B cell (primary cell): ENCODE measurements at regions not wholly inside any gene's neighbourhood (a gene's known extent, or its start where the extent isn't known, plus 50 kb on each side); places are given as distances from the start of the nearest gene placed in this dataset.

Experiments
- ATAC-seq: fragments of 200-7000 bp; cut with Tn5 transposase; one replicate; pipeline ENCODE4 v1.10.0; 2021; ENCODE audit warnings: low read depth, mild to moderate bottlenecking, moderate number of reproducible peaks, moderate library complexity
- CTCF ChIA-PET: fragments of 350-600 bp; sonication (Branson Sonifier 250); formaldehyde crosslinking; loops from one replicate; lab custom pipeline; 2021; ENCODE audit warnings: antibody characterized with exemption, inconsistent platforms; lab: Charles Lee
- POLR2A ChIA-PET: fragments of 350-600 bp; sonication (Branson Sonifier 250); formaldehyde crosslinking; loops from one replicate; lab custom pipeline; 2021; ENCODE audit warnings: antibody characterized with exemption; lab: Charles Lee
- DNase-seq: peaks from one replicate; pipeline ENCODE4 v3.0.0; 2013
- H2AFZ ChIP-seq: 2 replicates; pipeline ENCODE4 v1.6.1; 2012; ENCODE audit warnings: mild to moderate bottlenecking, low read depth, low read length; ENCODE audit not compliant: insufficient read depth, poor library complexity, severe bottlenecking
- H3K27ac ChIP-seq, 2 donors: 1 replicate in 1 of 2; 2 replicates in 1 of 2; pipeline ENCODE4 v1.5.1; 2012 to 2013; ENCODE audit warnings: low read length in 2 of 2, mild to moderate bottlenecking in 2 of 2, moderate library complexity in 1 of 2
- H3K27me3 ChIP-seq, 4 experiments: fragments of 200-600 bp in 1 of 4; sonication (generic) in 1 of 4; replicated peaks in 1 of 4; 1 replicate in 2 of 4; 2 replicates in 2 of 4; pipeline versions ENCODE4 v1.6.1 to v1.7.0; 2013 to 2016; ENCODE audit warnings: low read length in 3 of 4, mild to moderate bottlenecking in 2 of 4, mixed read lengths in 1 of 4, moderate library complexity in 1 of 4; ENCODE audit not compliant: insufficient read depth in 4 of 4, control insufficient read depth in 3 of 4; ENCODE audit errors: control extremely low read depth in 1 of 4
- H3K36me3 ChIP-seq, 2 experiments: replicated peaks in 1 of 2; 1 replicate in 1 of 2; 2 replicates in 1 of 2; pipeline versions ENCODE4 v1.6.1 to v1.7.1; 2013; ENCODE audit warnings: low read length in 1 of 2; ENCODE audit not compliant: insufficient read depth in 2 of 2, control insufficient read depth in 1 of 2; ENCODE audit errors: control extremely low read depth in 1 of 2, extremely low read depth in 1 of 2
- H3K4me1 ChIP-seq, 2 donors: fragments of 200-600 bp in 1 of 2; sonication (generic) in 1 of 2; 1 replicate in 1 of 2; 2 replicates in 1 of 2; pipeline versions ENCODE4 v1.5.1 to v1.6.1; 2013 to 2017; ENCODE audit warnings: low read length in 2 of 2; ENCODE audit not compliant: control insufficient read depth in 2 of 2, insufficient read depth in 2 of 2
- H3K4me2 ChIP-seq: replicated peaks from 2 replicates; pipeline ENCODE3; 2012; ENCODE audit warnings: mild to moderate bottlenecking, low read depth, low read length; ENCODE audit not compliant: poor library complexity, severe bottlenecking
- H3K4me3 ChIP-seq, 5 experiments: fragments of 200-600 bp in 1 of 5; sonication (generic) in 1 of 5; 1 replicate in 3 of 5; 2 replicates in 2 of 5; pipeline versions ENCODE4 v1.5.1 to v1.7.0; 2011 to 2016; ENCODE audit warnings: low read length in 4 of 5, mild to moderate bottlenecking in 4 of 5, low read depth in 2 of 5, control low read depth in 1 of 5, moderate library complexity in 1 of 5; ENCODE audit not compliant: insufficient read depth in 1 of 5; ENCODE audit errors: control extremely low read depth in 1 of 5, extremely low read depth in 1 of 5
- H3K79me2 ChIP-seq: fragments of 200-600 bp; sonication (generic); one replicate; pipeline ENCODE4 v1.6.0; 2016; ENCODE audit warnings: low read length; ENCODE audit not compliant: control insufficient read depth, insufficient read depth
- H3K9ac ChIP-seq: fragments of 200-600 bp; sonication (generic); 2 replicates; pipeline ENCODE4 v1.6.1; 2017; ENCODE audit warnings: mild to moderate bottlenecking, low read length, moderate library complexity
- H3K9me3 ChIP-seq, 3 donors: one replicate each; pipeline versions ENCODE4 v1.6.1 to v1.7.1; 2013; ENCODE audit warnings: low read length in 2 of 3; ENCODE audit not compliant: control insufficient read depth in 2 of 3, insufficient read depth in 1 of 3; ENCODE audit errors: control extremely low read depth in 1 of 3
- H4K20me1 ChIP-seq: 2 replicates; pipeline ENCODE4 v1.6.0; 2012; ENCODE audit warnings: mild to moderate bottlenecking, low read length; ENCODE audit not compliant: insufficient read depth, control insufficient read depth, poor library complexity, severe bottlenecking
- H3K27ac Mint-ChIP-seq: one replicate; pipeline ENCODE4 v1.8.0; 2021; ENCODE audit warnings: mixed read lengths
- H3K27me3 Mint-ChIP-seq: one replicate; pipeline ENCODE4 v1.8.0; 2021; ENCODE audit warnings: mixed read lengths
- H3K4me1 Mint-ChIP-seq: one replicate; pipeline ENCODE4 v1.8.0; 2021; ENCODE audit warnings: mixed read lengths
- H3K4me3 Mint-ChIP-seq: one replicate; pipeline ENCODE4 v1.8.0; 2021; ENCODE audit warnings: mixed read lengths
- H3K9me3 Mint-ChIP-seq: one replicate; pipeline ENCODE4 v1.8.0; 2022; ENCODE audit warnings: mixed read lengths; ENCODE audit not compliant: insufficient read depth
- EZH2 ChIP-seq: IDR thresholded peaks from 2 replicates; pipeline ENCODE4 v1.6.1; 2012; ENCODE audit warnings: borderline replicate concordance, low read depth, mild to moderate bottlenecking, moderate library complexity, low read length; ENCODE audit not compliant: insufficient read depth, poor library complexity, severe bottlenecking
- WGBS: methylation state at CpG from one replicate; pipeline ENCODE4 v1.1.5; 2013; ENCODE audit warnings: missing lambda C conversion rate; ENCODE audit not compliant: insufficient coverage; 5-methylcytosine and 5-hydroxymethylcytosine counted together
- intact Hi-C: fragments of 100-400 bp; cut with micrococcal nuclease; formaldehyde crosslinking; loops from one replicate; pipeline ENCODE4 v1.10.0; 2022
- TF ChIP-seq, protein P1 (sequence below): fragments of 200-600 bp; IDR thresholded peaks from one replicate; pipeline ENCODE4 v1.8.0; 2022; ENCODE audit warnings: antibody characterized with exemption, mild to moderate bottlenecking

DNA sequence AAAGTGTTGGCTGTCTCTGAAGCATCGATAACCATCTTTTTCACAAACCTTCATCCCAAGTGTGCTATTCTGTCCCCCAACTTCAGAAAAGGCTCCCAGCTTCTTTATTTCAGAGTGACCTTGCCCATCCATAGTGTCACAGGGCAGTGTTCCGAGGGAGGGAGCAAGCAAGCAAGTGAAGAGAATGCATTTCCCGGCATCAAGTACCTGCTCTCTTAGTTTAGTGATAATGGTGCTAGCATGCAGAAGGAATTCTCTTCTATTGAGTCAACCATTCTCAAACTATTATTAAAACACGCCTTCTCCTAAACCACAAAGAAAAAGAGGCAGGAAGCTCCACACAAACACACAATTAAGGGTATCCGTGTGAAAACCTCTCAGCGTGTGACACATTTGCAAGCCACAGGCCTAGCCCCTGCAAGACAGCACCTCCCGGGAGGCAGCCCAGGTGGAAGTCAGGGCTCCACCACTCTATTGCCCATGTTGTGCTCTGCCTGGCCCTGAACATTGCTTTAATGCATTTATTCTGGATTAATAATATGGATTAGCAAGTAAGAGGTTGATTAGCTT lies 504.9 kb downstream of the GALR1 start:
- H2AFZ ChIP-seq: no peak overlapping the region
- ChIA-PET CTCF (no interaction called here), POLR2A (no interaction called here)
- no peaks in the 10 kb centered on the region for H3K36me3 ChIP-seq
- H3K4me1 ChIP-seq: no peaks in the 10 kb centered on the region
- ATAC-seq (no peak), DNase-seq (no peak)
- no peaks in the 10 kb centered on the region for H4K20me1 ChIP-seq
- Mint-ChIP-seq H3K9me3 (no peaks in the 10 kb centered on the region), H3K4me1 (no peaks in the 10 kb centered on the region), H3K4me3 (no peak overlapping the region), H3K27ac (no peak overlapping the region), H3K27me3 (peaks cover 8% of the 10 kb centered on the region)
- H3K4me3 ChIP-seq: no peak overlapping the region
- H3K9ac ChIP-seq: no peak overlapping the region
- no peaks in the 10 kb centered on the region for H3K27me3 ChIP-seq
- intact Hi-C loops: no loop called here
- H3K79me2 ChIP-seq: no peaks in the 10 kb centered on the region
- no peak overlapping the region for H3K4me2 ChIP-seq
- H3K27ac ChIP-seq: no peak overlapping the region
- TF ChIP-seq, protein P1, sequence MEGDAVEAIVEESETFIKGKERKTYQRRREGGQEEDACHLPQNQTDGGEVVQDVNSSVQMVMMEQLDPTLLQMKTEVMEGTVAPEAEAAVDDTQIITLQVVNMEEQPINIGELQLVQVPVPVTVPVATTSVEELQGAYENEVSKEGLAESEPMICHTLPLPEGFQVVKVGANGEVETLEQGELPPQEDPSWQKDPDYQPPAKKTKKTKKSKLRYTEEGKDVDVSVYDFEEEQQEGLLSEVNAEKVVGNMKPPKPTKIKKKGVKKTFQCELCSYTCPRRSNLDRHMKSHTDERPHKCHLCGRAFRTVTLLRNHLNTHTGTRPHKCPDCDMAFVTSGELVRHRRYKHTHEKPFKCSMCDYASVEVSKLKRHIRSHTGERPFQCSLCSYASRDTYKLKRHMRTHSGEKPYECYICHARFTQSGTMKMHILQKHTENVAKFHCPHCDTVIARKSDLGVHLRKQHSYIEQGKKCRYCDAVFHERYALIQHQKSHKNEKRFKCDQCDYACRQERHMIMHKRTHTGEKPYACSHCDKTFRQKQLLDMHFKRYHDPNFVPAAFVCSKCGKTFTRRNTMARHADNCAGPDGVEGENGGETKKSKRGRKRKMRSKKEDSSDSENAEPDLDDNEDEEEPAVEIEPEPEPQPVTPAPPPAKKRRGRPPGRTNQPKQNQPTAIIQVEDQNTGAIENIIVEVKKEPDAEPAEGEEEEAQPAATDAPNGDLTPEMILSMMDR: no peak
- no peak for TF ChIP-seq EZH2
- no peaks in the 10 kb centered on the region for H3K9me3 ChIP-seq
- 38% methylated on average over 4 of the region's 7 CpGs for WGBS

DNA sequence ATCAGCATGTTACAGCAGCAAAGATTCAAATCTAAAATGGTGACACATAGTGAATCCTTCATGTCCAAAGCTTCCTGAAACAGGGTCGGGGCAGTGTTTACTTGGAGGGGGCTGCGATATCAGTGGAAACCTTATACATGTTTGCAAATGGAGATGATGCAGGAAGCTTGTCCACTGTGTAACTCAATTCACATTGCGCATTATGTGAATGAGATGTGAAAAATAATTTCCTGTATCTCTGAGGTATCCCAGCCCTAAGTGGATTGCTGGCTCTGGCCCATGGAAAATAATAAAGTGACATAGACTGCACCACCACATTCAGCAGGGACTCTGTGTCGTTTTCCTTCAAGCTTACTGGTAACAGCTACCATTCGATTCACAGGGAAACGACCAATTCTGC lies 505.5 kb downstream of the GALR1 start:
- Histone ChIP-seq H3K79me2 (no peaks in the 10 kb centered on the region), H3K27ac (no peak overlapping the region), H2AFZ (no peak overlapping the region), H3K4me1 (no peaks in the 10 kb centered on the region), H3K9ac (no peak overlapping the region), H3K27me3 (no peaks in the 10 kb centered on the region), H3K9me3 (no peaks in the 10 kb centered on the region), H3K4me2 (no peak overlapping the region), H3K36me3 (no peaks in the 10 kb centered on the region), H4K20me1 (no peaks in the 10 kb centered on the region), H3K4me3 (no peak overlapping the region)
- no peak for ATAC-seq
- WGBS: 85% methylated on average over 2 of the region's 6 CpGs
- ChIA-PET POLR2A (no interaction called here), CTCF (no interaction called here)
- Mint-ChIP-seq H3K4me1 (no peaks in the 10 kb centered on the region), H3K27me3 (peaks cover 8% of the 10 kb centered on the region), H3K9me3 (peaks cover 4% of the 10 kb centered on the region), H3K4me3 (no peak overlapping the region), H3K27ac (no peak overlapping the region)
- no peak for DNase-seq
- no peak for TF ChIP-seq EZH2
- TF ChIP-seq, protein P1: no peak
- intact Hi-C loops: no loop called here
